ENCODE measurements at regions not wholly inside any gene's neighbourhood (a gene's known extent, or its start where the extent isn't known, plus 50 kb on each side); places are given as distances from the start of the nearest gene placed in this dataset.

DNA sequence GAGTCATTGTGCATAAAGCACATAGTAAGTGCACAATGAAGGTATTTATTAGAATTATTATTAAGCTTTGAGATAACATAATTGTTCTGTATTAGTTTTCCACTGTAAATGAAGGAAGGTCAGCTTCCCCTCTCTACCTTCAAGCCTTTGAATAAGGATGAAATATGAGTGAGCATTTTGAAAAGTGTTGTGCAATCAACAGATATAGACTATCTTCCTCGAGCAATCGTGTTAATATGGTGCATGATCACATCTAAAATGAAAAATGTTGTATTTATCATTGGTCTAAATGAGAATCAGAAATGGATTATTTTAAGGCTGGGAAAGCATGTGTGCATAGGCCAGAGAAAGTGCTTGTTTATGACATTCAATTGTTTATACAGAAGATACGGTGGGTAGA, 1474.6 kb upstream of the TENM3 start:
- no peaks in the 10 kb centered on the region for H3K9me3 ChIP-seq
- TF ChIP-seq, protein P1, sequence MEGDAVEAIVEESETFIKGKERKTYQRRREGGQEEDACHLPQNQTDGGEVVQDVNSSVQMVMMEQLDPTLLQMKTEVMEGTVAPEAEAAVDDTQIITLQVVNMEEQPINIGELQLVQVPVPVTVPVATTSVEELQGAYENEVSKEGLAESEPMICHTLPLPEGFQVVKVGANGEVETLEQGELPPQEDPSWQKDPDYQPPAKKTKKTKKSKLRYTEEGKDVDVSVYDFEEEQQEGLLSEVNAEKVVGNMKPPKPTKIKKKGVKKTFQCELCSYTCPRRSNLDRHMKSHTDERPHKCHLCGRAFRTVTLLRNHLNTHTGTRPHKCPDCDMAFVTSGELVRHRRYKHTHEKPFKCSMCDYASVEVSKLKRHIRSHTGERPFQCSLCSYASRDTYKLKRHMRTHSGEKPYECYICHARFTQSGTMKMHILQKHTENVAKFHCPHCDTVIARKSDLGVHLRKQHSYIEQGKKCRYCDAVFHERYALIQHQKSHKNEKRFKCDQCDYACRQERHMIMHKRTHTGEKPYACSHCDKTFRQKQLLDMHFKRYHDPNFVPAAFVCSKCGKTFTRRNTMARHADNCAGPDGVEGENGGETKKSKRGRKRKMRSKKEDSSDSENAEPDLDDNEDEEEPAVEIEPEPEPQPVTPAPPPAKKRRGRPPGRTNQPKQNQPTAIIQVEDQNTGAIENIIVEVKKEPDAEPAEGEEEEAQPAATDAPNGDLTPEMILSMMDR (IDR thresholded peaks at IDR 0.05): no peak
- TF ChIP-seq POLR2A (IDR thresholded peaks at IDR 0.05; ENCODE audit: low read depth): no peak
- TF ChIP-seq EP300 (IDR thresholded peaks at IDR 0.05): no peak
- no peak for TF ChIP-seq POLR2AphosphoS5 (IDR thresholded peaks at IDR 0.05)
- 77% methylated on average over 3 of the region's 3 CpGs for WGBS

DNA sequence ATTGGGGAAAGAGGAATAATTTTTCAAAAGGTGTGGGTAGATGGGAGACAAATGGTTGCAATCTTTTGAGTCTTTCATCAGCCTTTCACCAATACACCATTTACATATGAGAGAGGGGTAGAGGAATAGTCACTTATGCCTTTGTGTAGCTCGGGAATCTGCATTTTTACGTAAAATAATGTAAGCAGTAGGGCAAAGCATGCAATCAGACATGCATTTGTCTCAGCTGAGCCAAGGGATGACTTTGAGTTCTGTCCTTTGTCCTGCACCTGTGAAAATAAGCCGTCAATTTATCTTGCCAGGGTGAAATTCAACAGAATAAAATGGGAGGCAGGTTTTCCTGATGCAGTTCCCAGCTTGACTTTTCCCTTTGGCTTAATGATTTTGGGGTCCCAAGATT, 1473.4 kb upstream of the TENM3 start:
- TF ChIP-seq POLR2A (IDR thresholded peaks at IDR 0.05; ENCODE audit: low read depth): no peak
- H3K27ac ChIP-seq (replicated peaks in 1 of 4): no peak overlapping the region
- H3K36me3 ChIP-seq: no peaks in the 10 kb centered on the region
- intact Hi-C loops (cut with DNase I): no loop called here
- H3K27me3 ChIP-seq: no peaks in the 10 kb centered on the region
- no peak for DNase-seq (ENCODE audit: extremely low spot score)
- WGBS: 67% methylated on average over 3 of the region's 3 CpGs
- H3K4me3 ChIP-seq: no peak overlapping the region
- H3K4me1 ChIP-seq: no peaks in the 10 kb centered on the region
- H3K9me3 ChIP-seq: peaks cover 0 to 6% (median 1%) of the 10 kb centered on the region in 4 donors

More for the DNA sequence above, 1474.6 kb upstream of the TENM3 start:
- intact Hi-C loops (cut with DNase I): no loop called here
- H3K4me3 ChIP-seq: no peak overlapping the region
- no peaks in the 10 kb centered on the region for H3K36me3 ChIP-seq
- no peak for DNase-seq (ENCODE audit: extremely low spot score)
- H3K27ac ChIP-seq (replicated peaks in 1 of 4): no peak overlapping the region
- H3K27me3 ChIP-seq: no peaks in the 10 kb centered on the region
- no peaks in the 10 kb centered on the region for H3K4me1 ChIP-seq

DNA sequence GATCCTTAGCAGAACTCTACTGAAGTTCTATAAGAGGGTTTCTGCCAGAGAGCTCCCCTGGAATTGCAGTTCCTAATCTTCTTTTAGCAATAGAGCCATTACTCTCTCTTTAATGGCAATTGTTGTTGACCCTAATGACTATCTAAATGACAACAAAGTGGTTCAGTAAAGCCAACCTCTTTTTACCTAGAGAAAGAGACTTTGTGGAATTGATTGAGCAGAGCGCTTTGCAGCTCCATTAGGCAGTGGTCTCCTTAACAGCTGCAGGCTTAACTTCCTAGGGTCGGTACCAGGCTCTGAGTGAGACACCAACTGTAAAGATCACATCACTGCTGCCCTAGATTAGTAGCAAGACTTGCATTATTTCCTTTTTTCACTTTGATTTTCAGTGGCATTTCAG, 1472.9 kb upstream of the TENM3 start:
- intact Hi-C loops (cut with DNase I): no loop called here
- Histone ChIP-seq H3K9me3 (peaks cover 0 to 7% (median 1%) of the 10 kb centered on the region in 4 donors), H3K4me1 (no peaks in the 10 kb centered on the region), H3K4me3 (no peak overlapping the region), H3K27me3 (no peaks in the 10 kb centered on the region), H3K36me3 (no peaks in the 10 kb centered on the region), H3K27ac (replicated peaks in 1 of 4) (no peak overlapping the region)
- TF ChIP-seq POLR2A (IDR thresholded peaks at IDR 0.05; ENCODE audit: low read depth) (no peak), POLR2AphosphoS5 (IDR thresholded peaks at IDR 0.05) (no peak), EP300 (IDR thresholded peaks at IDR 0.05) (no peak)
- TF ChIP-seq, protein P1 (IDR thresholded peaks at IDR 0.05): no peak
- 70% methylated on average over 2 of the region's 2 CpGs for WGBS
- DNase-seq (ENCODE audit: extremely low spot score): no peak

DNA sequence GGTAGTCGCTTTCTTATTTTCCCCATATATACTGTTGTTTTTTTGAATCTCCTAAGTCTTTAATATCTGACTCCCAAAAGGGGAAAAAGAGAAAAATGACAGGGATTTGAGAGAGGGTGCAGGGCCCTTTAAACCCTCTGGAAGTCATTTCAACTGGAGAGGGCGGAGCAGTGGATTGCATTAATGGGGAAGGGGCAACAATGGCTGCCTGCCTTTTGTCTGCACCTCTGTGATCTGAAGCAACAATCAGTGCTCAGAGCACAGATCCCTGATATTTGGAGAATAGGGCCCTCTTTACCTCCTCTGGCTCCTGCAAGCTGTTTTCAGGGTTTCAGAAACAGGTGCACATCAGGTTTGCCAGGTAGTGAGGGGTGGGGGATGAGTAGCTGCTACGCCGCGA, 1458.3 kb upstream of the TENM3 start:
- WGBS: 97% methylated on average over 5 of the region's 5 CpGs
- Histone ChIP-seq H3K27ac (replicated peaks in 1 of 4) (no peak overlapping the region), H3K27me3 (no peaks in the 10 kb centered on the region), H3K4me3 (no peak overlapping the region), H3K9me3 (peaks cover 0 to 4% (median 0%) of the 10 kb centered on the region in 4 donors), H3K4me1 (no peaks in the 10 kb centered on the region), H3K36me3 (no peaks in the 10 kb centered on the region)
- TF ChIP-seq POLR2AphosphoS5 (IDR thresholded peaks at IDR 0.05) (no peak), EP300 (IDR thresholded peaks at IDR 0.05) (no peak), POLR2A (IDR thresholded peaks at IDR 0.05; ENCODE audit: low read depth) (no peak)
- TF ChIP-seq, protein P1 (IDR thresholded peaks at IDR 0.05): no peak
- intact Hi-C loops (cut with DNase I): no loop called here
- DNase-seq (ENCODE audit: extremely low spot score): no peak

DNA sequence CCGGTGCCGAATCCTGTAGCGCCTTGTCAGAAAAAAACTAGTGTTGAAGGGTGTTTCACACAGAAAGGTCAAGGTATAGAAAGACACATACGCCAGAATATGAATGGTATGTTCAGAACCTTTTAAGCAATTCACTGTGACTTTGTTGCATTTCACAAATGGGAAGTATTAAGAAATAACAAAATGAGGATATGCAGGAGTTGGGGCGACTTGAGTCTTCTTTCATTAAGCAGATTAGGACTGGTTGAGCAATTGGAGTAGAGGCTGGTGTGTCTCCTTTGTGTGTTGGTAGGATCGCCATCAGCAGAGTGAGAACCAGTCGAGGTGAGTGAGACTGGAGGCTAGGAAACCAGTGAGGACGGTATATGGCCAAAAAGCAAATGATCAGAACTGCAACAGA, 1454.5 kb upstream of the TENM3 start:
- 85% methylated on average over 8 of the region's 8 CpGs for WGBS
- intact Hi-C loops (cut with DNase I): no loop called here
- TF ChIP-seq, protein P1 (IDR thresholded peaks at IDR 0.05): no peak
- TF ChIP-seq POLR2A (IDR thresholded peaks at IDR 0.05; ENCODE audit: low read depth) (no peak), POLR2AphosphoS5 (IDR thresholded peaks at IDR 0.05) (no peak), EP300 (IDR thresholded peaks at IDR 0.05) (no peak)
- DNase-seq (ENCODE audit: extremely low spot score): no peak
- Histone ChIP-seq H3K4me1 (no peaks in the 10 kb centered on the region), H3K27ac (replicated peaks in 1 of 4) (no peak overlapping the region), H3K36me3 (no peaks in the 10 kb centered on the region), H3K4me3 (no peak overlapping the region), H3K9me3 (no peaks in the 10 kb centered on the region), H3K27me3 (no peaks in the 10 kb centered on the region)

All from esophagus muscularis mucosa (tissue), 4 donors.